ENCODE measurements at regions not wholly inside any gene's neighbourhood (a gene's known extent, or its start where the extent isn't known, plus 50 kb on each side); places are given as distances from the start of the nearest gene placed in this dataset.
A peak's percentile ranks its signal among the peaks of the same experiment; 100 is the strongest.
"Not testable (repeated sequence)": the region's sequence is repeated elsewhere in the genome, so short reads cannot be mapped to it uniquely, and the experiment has no call there.

GRCh38 chr6:8361259-8361658 lies 74.1 kb downstream of the SLC35B3 start:
- no peak for ATAC-seq
- no peak for DNase-seq

- ATAC-seq (no peak), DNase-seq (no peak)
Observed at GRCh38 chr6:8352966-8353340, 82.4 kb downstream of the SLC35B3 start.

- DNase-seq (no peak), ATAC-seq (no peak)
Observed at GRCh38 chr6:8352335-8352965, 82.9 kb downstream of the SLC35B3 start.

- DNase-seq (no peak), ATAC-seq (no peak)
Observed at GRCh38 chr6:8343600-8343999, 91.7 kb downstream of the SLC35B3 start.

- ATAC-seq (no peak), DNase-seq (no peak)
Observed at GRCh38 chr6:8342241-8342819, 93.0 kb downstream of the SLC35B3 start.

GRCh38 chr6:8337147-8337546 lies 98.2 kb downstream of the SLC35B3 start:
- DNase-seq = no peak
- ATAC-seq = no peak

GRCh38 chr6:8336406-8337057 lies 98.8 kb downstream of the SLC35B3 start:
- DNase-seq = no peak
- no peak for ATAC-seq

GRCh38 chr6:8335896-8336295 lies 99.4 kb downstream of the SLC35B3 start:
- ATAC-seq = no peak

GRCh38 chr6:8335381-8335780 lies 100.0 kb downstream of the SLC35B3 start:
- ATAC-seq (no peak), DNase-seq (no peak)

More at GRCh38 chr6:8335896-8336295, 99.4 kb downstream of the SLC35B3 start:
- DNase-seq = no peak

GRCh38 chr6:8334113-8334512 lies 101.2 kb downstream of the SLC35B3 start:
- ATAC-seq = no peak

GRCh38 chr6:8329562-8329961 lies 105.8 kb downstream of the SLC35B3 start:
- DNase-seq (no peak), ATAC-seq (no peak)

More at GRCh38 chr6:8334113-8334512, 101.2 kb downstream of the SLC35B3 start:
- no peak for DNase-seq

- ATAC-seq = no peak
- DNase-seq = no peak
Observed at GRCh38 chr6:8325743-8326142, 109.6 kb downstream of the SLC35B3 start.

- no peak for ATAC-seq
- no peak for DNase-seq
Observed at GRCh38 chr6:8322659-8323058, 112.7 kb downstream of the SLC35B3 start.

- ATAC-seq (no peak), DNase-seq (no peak)
Observed at GRCh38 chr6:8321671-8322404, 113.5 kb downstream of the SLC35B3 start.

GRCh38 chr6:8315154-8315553 lies 120.2 kb downstream of the SLC35B3 start:
- DNase-seq = no peak

GRCh38 chr6:8301502-8301901 lies 133.8 kb downstream of the SLC35B3 start:
- ATAC-seq = no peak
- no peak for DNase-seq

More at GRCh38 chr6:8315154-8315553, 120.2 kb downstream of the SLC35B3 start:
- no peak for ATAC-seq

GRCh38 chr6:8299034-8299433 lies 136.3 kb downstream of the SLC35B3 start:
- ATAC-seq (no peak), DNase-seq (no peak)

GRCh38 chr6:8282946-8283345 lies 152.4 kb downstream of the SLC35B3 start:
- DNase-seq, ATAC-seq: not testable (repeated sequence)

GRCh38 chr6:8282380-8282779 lies 153.0 kb downstream of the SLC35B3 start:
- DNase-seq = no peak
- no peak for ATAC-seq

- DNase-seq (no peak), ATAC-seq (no peak)
Observed at GRCh38 chr6:8279041-8279805, 156.1 kb downstream of the SLC35B3 start.

- no peak for DNase-seq
- ATAC-seq = no peak
Observed at GRCh38 chr6:8278562-8278961, 156.8 kb downstream of the SLC35B3 start.

- DNase-seq (no peak), ATAC-seq (peak; percentile 28)
Observed at GRCh38 chr6:8277769-8278168, 157.6 kb downstream of the SLC35B3 start.

All from stimulated activated naive CD8-positive, alpha-beta T cell treated with anti-CD3 and anti-CD28 coated beads, Interleukin-15, Interleukin-2, amounts not matched to agents 100 U/mL and 50 U/mL, for 24 hours (primary cell).